Heart left ventricle (tissue), 13 donors: ENCODE measurements at regions not wholly inside any gene's neighbourhood (a gene's known extent, or its start where the extent isn't known, plus 50 kb on each side); places are given as distances from the start of the nearest gene placed in this dataset.

Experiments
- POLR2A ChIP-seq, 2 donors: fragments of 450-650 bp; IDR thresholded peaks; one replicate each; pipeline ENCODE4 v1.6.1; 2017; ENCODE audit warnings: antibody characterized with exemption in 2 of 2, mild to moderate bottlenecking in 2 of 2, moderate library complexity in 2 of 2
- TF ChIP-seq, protein P1 (sequence below), 12 donors: fragments of 200-600 bp; sonication (generic) in 4 of 12; IDR thresholded peaks; one replicate each; pipeline versions ENCODE4 v1.5.0 to v1.8.0; 2018 to 2022; ENCODE audit warnings: antibody characterized with exemption in 12 of 12, mild to moderate bottlenecking in 5 of 12
- donor health status: ischemic (EF 13 %, LVEDD 7.1; RV severe dilation, severe dysfunction).
- donor health status: DM: no; HTN: yes; CAD: no.
- donor health status: DM: no; HTN: no; CAD: no.
- donor health status: ischemic (EF 25% LVEDD 6.9; RV normal size, moderate dysfunction).
- donor health status: ischemic (EF 25% LVEDD 5.7; RV mildly dilated, moderate dysfunction).
- donor health status: ischemic (EF 35%, LVEDD 5.7; RV mildly dilated, moderate dysfunction).
- donor health status: nonischemic (EF 11% LVEDD 7.7; RV severe dilation, severe dysfunction).
- donor health status: DM: yes; HTN: yes; CAD: no.
- donor health status: PGD.
- donor health status: ischemic (EF 29% LVEDD 5.4; RV normal size, mild dysfunction).
- donor health status: nonischemic (EF 23%, LVEDD 6.1; RV moderate dilation, normal function).

DNA sequence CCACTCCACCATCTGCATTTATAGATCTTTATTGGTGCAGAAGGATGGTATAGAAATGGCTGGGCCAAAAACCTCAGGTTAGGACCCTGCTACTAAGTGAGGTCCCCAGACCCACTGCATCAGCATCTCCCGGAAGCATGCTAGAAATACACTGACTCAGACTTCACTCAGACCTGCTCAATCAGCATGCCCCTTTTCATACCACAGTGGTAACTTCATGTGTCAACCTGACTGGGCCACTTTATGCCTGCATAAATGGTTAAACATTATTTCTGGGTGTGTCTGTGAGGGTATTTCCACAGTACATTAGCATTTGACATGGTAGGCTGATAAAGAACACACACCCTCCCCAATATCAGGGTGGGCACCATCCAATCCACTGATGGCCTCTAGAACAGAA lies 118.6 kb upstream of the VCX3B start:
- TF ChIP-seq, protein P1, sequence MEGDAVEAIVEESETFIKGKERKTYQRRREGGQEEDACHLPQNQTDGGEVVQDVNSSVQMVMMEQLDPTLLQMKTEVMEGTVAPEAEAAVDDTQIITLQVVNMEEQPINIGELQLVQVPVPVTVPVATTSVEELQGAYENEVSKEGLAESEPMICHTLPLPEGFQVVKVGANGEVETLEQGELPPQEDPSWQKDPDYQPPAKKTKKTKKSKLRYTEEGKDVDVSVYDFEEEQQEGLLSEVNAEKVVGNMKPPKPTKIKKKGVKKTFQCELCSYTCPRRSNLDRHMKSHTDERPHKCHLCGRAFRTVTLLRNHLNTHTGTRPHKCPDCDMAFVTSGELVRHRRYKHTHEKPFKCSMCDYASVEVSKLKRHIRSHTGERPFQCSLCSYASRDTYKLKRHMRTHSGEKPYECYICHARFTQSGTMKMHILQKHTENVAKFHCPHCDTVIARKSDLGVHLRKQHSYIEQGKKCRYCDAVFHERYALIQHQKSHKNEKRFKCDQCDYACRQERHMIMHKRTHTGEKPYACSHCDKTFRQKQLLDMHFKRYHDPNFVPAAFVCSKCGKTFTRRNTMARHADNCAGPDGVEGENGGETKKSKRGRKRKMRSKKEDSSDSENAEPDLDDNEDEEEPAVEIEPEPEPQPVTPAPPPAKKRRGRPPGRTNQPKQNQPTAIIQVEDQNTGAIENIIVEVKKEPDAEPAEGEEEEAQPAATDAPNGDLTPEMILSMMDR (IDR thresholded peaks at IDR 0.05) = no peak
- no peak for TF ChIP-seq POLR2A (IDR thresholded peaks at IDR 0.05)
